ENCODE measurements at regions not wholly inside any gene's neighbourhood (a gene's known extent, or its start where the extent isn't known, plus 50 kb on each side); places are given as distances from the start of the nearest gene placed in this dataset.
"Not testable (repeated sequence)": the region's sequence is repeated elsewhere in the genome, so short reads cannot be mapped to it uniquely, and the experiment has no call there.

DNA sequence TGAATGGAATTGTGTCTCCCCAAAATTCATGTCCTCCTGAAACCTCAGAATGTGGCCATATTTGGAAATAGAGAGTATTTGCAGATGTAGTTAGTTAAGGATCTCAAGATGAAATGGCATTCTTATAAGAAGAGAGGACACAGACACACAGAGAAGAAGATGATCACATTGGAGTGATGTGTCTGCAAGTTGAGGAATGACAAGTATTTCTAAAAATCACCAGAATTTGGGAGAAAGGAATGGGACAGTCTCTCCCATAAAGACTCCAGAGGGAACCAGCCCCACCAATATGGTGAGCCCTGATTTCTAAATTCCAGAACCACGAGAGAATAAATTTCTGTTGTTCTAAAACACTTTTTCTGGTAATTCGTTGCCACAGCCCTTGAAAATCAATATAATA lies 166.3 kb downstream of the C1D start:
- Histone ChIP-seq H3K27ac (no peak overlapping the region), H3K4me1 (no peaks in the 10 kb centered on the region), H3K4me3 (no peak overlapping the region), H3K27me3 (no peaks in the 10 kb centered on the region), H3K9me3 (no peaks in the 10 kb centered on the region), H3K36me3 (no peaks in the 10 kb centered on the region)
- DNase-seq, result no peak
- TF ChIP-seq, protein P1, sequence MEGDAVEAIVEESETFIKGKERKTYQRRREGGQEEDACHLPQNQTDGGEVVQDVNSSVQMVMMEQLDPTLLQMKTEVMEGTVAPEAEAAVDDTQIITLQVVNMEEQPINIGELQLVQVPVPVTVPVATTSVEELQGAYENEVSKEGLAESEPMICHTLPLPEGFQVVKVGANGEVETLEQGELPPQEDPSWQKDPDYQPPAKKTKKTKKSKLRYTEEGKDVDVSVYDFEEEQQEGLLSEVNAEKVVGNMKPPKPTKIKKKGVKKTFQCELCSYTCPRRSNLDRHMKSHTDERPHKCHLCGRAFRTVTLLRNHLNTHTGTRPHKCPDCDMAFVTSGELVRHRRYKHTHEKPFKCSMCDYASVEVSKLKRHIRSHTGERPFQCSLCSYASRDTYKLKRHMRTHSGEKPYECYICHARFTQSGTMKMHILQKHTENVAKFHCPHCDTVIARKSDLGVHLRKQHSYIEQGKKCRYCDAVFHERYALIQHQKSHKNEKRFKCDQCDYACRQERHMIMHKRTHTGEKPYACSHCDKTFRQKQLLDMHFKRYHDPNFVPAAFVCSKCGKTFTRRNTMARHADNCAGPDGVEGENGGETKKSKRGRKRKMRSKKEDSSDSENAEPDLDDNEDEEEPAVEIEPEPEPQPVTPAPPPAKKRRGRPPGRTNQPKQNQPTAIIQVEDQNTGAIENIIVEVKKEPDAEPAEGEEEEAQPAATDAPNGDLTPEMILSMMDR (IDR thresholded peaks at IDR 0.05), result no peak
- TF ChIP-seq POLR2A (IDR thresholded peaks at IDR 0.05), result no peak

DNA sequence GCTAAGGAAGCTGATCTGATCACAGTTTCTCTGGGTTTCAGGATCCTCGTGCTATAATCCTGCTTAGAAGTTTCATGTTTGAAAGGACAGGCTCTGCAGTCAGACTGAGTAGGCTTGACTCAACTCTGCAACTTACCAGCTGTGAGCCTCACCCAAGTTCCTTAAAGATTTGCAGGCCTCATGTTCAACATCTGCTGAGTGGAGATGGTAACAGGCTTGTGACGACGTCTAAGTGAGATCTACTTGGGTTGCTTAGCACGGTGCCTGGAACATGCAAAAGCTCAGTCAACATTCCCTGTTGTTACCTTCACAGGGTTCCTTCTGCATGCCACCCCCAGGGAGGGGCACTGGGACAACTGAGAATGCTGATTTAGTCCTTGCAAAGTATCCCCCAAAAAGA lies 164.2 kb downstream of the C1D start:
- H3K36me3 ChIP-seq, result no peaks in the 10 kb centered on the region
- H3K9me3 ChIP-seq, result no peaks in the 10 kb centered on the region
- TF ChIP-seq POLR2A (IDR thresholded peaks at IDR 0.05), result no peak
- TF ChIP-seq, protein P1 (IDR thresholded peaks at IDR 0.05), result no peak
- no peaks in the 10 kb centered on the region for H3K4me1 ChIP-seq
- no peak overlapping the region for H3K27ac ChIP-seq
- no peaks in the 10 kb centered on the region for H3K27me3 ChIP-seq
- DNase-seq, result no peak
- H3K4me3 ChIP-seq, result no peak overlapping the region

DNA sequence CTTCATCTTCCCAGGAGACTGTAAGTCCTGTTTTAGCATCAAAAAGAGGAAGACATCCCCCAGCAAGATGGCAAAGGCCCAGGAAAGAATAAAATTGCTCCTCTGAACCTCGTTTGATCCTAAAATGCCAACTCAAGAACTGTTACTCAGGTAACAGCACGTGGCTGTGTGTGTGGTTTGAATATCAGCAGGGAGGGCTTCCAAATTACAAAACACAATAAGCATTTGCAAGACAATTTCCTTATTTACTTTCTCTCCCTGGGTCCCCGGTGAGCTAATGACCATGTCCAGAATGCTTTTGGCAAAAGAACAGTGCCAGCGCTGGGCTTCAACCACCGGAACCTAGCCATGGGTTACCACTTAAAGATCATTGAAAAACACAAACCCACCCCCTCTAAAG lies 163.6 kb downstream of the C1D start:
- Histone ChIP-seq H3K27me3 (no peaks in the 10 kb centered on the region), H3K9me3 (no peaks in the 10 kb centered on the region), H3K4me1 (no peaks in the 10 kb centered on the region), H3K36me3 (no peaks in the 10 kb centered on the region), H3K4me3 (no peak overlapping the region), H3K27ac (no peak overlapping the region)
- TF ChIP-seq, protein P1 (IDR thresholded peaks at IDR 0.05), result no peak
- no peak for TF ChIP-seq POLR2A (IDR thresholded peaks at IDR 0.05)
- DNase-seq, result no peak

DNA sequence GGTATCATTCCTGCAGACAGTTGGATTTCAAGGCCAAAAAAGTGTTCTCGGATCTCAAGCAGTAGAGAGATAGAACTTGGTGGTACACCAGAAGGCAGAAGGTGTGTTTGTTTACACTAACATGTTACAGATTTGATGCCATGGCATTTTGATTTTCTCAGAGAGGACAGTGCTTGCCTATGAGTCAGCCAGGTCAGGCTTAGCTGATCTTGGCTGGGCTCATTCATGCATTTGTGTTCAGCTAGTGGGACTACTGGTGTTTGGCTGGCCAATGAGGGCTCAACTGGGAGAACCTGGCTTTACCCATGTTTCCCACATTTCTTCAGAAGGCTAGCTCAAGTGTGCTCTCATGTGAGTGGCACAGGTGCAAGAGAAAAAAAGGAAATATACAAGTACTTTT lies 162.0 kb downstream of the C1D start:
- no peak for TF ChIP-seq POLR2A (IDR thresholded peaks at IDR 0.05)
- TF ChIP-seq, protein P1 (IDR thresholded peaks at IDR 0.05), result no peak
- no peak for DNase-seq
- Histone ChIP-seq H3K9me3 (no peaks in the 10 kb centered on the region), H3K27ac (no peak overlapping the region), H3K36me3 (no peaks in the 10 kb centered on the region), H3K4me1 (no peaks in the 10 kb centered on the region), H3K4me3 (no peak overlapping the region), H3K27me3 (no peaks in the 10 kb centered on the region)

DNA sequence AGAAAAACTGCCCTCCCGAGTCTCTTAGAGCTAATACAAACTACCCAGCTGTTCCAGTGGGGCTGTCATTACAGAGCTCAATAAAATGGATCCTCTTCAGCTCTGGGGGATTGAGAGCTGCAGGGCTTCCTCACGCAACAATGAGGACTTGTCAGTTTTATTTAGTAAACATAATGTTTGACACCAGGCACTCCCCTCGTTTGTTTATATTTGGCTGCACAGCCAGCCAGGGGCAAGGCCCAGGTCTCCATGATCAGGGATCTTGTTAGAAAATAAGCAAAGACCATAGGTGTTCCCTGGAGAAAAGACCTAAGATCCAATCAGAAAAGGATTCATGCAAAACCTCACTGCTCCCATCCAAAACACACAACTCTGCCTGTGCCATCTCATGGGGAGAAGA lies 158.2 kb downstream of the C1D start:
- Histone ChIP-seq H3K27me3 (no peaks in the 10 kb centered on the region), H3K4me3 (no peak overlapping the region), H3K27ac (no peak overlapping the region), H3K36me3 (no peaks in the 10 kb centered on the region), H3K4me1 (no peaks in the 10 kb centered on the region), H3K9me3 (no peaks in the 10 kb centered on the region)
- DNase-seq, result no peak
- TF ChIP-seq, protein P1 (IDR thresholded peaks at IDR 0.05), result no peak
- no peak for TF ChIP-seq POLR2A (IDR thresholded peaks at IDR 0.05)

DNA sequence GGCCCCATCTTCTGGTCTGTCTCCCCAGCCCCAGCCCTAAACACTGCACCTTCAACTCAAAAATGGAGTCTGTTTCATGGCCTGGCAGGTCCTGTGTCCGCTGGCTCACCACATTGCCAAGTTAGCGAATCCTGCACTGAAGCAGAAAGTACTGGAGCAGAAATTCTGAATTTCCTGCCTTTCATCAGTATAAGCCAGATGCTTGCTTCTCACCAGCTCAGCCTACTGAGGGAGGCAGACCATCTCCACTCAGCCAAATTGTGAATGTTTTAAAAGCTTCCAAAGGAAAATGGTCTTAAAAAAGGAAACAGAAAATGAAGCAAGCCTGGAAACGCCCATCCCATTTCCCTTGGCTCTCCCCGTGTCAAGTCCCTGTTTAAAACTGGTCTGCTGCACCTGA lies 157.8 kb downstream of the C1D start:
- no peak for TF ChIP-seq POLR2A (IDR thresholded peaks at IDR 0.05)
- TF ChIP-seq, protein P1 (IDR thresholded peaks at IDR 0.05), result no peak
- no peak for DNase-seq
- Histone ChIP-seq H3K36me3 (no peaks in the 10 kb centered on the region), H3K27me3 (no peaks in the 10 kb centered on the region), H3K4me1 (no peaks in the 10 kb centered on the region), H3K27ac (no peak overlapping the region), H3K9me3 (no peaks in the 10 kb centered on the region), H3K4me3 (no peak overlapping the region)

DNA sequence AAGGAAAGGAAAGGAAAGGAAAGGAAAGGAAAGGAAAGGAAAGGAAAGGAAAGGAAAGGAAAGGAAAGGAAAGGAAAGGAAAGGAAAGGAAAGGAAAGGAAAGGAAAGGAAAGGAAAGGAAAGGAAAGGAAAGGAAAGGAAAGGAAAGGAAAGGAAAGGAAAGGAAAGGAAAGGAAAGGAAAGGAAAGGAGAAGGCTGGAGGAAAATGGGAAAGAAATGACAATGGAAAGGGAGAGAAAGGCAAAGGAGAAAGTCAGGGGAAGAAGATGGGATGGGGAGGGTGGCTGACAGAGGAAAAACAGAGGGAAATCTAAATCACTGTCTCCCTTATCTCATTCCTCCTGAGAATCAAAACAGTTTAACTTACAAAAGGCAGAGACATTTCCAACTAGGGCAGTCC lies 156.3 kb downstream of the C1D start:
- DNase-seq, H3K36me3 ChIP-seq, H3K27me3 ChIP-seq, H3K4me1 ChIP-seq, H3K9me3 ChIP-seq, H3K27ac ChIP-seq, H3K4me3 ChIP-seq: not testable (repeated sequence)
